D341Med (cell line): ENCODE measurements at regions not wholly inside any gene's neighbourhood (a gene's known extent, or its start where the extent isn't known, plus 50 kb on each side); places are given as distances from the start of the nearest gene placed in this dataset.
A peak's percentile ranks its signal among the peaks of the same experiment; 100 is the strongest.

Experiments used
- DNase-seq: peaks from one replicate; pipeline ENCODE4 v3.0.0; 2012; ENCODE audit warnings: low spot score

DNA sequence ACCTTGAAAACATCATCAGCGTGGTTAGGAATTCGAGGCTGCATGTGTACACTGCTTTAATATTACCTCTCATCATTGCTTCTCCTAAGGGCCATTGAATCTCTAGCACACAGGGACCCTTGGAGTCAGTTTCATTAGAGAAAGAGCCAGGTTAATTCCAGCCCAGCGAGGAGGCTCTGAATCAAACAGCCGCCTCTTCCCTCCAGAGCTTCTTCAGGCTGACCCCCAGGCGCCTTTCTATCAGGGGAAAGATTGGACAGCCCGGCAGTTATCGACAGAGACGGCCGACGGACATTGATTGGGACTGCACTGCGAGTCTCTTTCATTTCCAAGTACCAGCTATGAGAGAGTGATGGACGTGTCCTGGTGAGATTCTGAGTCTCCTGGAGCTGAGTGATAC lies 159.2 kb downstream of the ANKRD60 start:
- DNase-seq, result peak; percentile 5

- DNase-seq, result peak; percentile 10
These were observed 162.7 kb downstream of the ANKRD60 start for GRCh38 chr20:58065508-58066361.

DNA sequence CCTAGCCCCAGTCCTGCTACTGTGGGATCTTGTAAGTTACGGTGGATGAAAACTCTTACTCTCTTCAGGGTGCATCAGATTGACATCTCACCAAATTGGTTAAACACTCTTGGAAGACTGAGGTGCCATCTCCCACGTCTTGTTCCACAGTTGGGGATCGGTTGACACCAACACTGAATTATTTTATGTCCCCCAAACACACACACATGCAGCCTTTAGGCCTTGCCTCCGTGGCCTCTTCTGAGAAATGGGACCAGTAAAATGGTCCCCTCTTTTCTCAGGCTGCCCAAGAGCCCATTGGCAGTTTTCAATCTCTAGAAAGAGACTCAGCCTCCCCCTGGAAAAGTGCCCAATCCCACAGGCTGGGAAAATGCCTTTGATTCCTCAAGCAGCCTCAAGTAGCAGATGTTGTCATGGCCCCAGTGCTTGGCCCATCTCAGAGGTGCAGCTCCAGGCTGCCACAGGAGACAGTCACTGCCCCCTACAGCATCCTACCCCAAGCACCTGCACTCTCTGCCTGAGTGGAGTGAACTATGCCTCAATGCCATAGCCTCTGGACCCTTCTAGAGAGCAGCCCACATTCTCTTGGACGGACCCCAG lies 163.9 kb downstream of the ANKRD60 start:
- DNase-seq, result peak; percentile 8

DNA sequence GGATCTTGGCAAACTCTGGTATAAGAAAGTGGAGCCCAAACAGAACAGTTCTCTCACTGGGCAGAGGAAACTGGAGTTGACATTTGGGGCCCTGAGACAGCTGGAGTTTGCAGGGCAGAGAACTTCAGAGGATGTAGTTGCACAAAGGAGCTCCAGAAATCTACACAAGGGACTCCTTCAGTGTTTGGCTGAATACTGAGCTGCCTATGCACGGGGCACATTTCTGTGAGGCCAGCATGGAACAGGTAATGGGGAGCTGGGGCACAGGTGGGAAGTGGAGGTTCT lies 169.3 kb downstream of the ANKRD60 start:
- DNase-seq, result no peak

- peak; percentile 4 for DNase-seq
These were observed 169.8 kb downstream of the ANKRD60 start for GRCh38 chr20:58058421-58059259.

DNA sequence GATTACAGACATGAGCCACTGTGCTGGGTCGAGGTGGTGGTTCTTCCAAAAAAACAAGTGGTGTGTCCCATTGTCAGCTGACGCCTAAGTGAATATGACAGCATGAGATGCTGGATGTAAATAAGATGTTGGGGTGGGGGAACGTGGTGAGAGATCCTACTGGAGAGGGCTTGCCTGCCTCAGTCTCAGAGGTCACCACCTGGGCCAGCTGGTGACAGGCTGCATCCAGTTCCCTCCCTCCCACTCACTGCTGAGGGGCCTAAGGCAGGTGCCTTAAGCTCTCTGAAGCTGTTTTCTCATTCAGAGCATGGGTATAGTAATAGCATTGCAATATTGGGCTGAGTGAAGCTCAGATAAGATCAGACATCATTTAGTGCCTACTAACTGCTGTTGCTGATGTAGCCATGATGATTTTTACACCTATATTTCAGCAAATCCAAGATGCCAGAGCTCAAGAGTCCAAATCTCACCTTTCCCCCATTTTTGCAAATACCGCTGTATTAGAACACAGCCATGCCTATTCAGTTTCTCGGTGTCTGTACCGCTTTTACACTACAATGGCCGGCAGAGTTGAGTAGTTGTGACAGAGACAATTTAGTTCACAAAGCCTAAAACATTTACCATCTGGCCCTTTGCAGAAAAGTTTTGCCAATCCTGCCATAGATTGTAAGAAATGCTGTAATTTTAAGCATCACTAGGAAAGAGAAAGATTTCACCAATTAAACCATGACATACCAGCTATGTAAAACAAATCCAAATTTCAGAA lies 171.3 kb downstream of the ANKRD60 start:
- peak; percentile 5 for DNase-seq

GRCh38 chr20:58056021-58056591 lies 172.3 kb downstream of the ANKRD60 start:
- DNase-seq, result peak; percentile 4

DNA sequence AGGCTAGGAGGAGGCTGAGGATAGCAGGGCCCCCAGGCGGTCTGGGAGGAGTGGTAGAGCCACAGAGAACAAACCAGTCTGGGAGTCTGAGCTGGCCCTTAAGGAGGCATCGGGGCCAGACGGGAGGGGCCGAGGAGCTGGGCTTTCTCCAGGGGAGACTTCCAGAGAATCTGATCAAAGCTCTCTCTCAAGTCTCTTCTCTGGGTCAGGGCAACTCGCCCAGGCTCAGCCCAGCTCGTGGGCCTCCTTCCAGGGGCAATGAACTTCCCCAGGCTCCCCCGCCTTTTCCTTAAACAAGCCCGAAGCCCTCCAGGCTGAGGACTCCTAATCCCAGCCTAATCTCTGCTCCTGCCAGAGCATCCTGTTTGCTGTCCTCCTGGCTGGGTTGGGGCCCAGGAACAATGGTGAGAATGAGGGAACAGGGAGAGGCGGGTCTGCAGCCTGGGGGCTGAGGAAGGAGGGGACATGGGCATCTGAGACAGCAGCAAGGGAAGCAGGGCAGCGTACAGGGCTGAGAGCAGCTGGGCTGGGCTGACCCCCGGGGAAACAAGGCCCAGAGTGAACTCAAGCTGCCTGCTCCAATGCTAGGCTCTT lies 173.6 kb downstream of the ANKRD60 start:
- peak; percentile 25 for DNase-seq

- DNase-seq, result no peak
These were observed 174.2 kb downstream of the ANKRD60 start for GRCh38 chr20:58054082-58054779.

GRCh38 chr20:58053391-58054055 lies 174.9 kb downstream of the ANKRD60 start:
- DNase-seq, result peak; percentile 13

DNA sequence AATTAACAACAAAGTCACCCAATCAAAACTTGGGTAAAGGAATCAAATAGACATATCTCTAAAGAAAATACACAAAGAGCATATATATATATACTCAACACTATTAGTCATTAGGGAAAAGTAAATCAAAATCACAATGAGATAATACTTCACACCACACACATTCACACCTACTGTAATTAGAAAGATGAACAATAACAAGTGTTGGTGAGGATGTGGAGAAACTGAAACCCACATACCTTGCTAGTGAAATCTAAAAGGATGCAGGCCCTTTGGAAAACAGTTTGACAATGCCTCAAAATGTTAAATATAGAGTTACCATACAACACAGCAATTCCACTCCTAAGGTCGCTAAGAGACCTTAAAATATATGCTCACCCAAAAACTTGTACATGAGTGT lies 177.1 kb downstream of the ANKRD60 start:
- DNase-seq, result no peak

DNA sequence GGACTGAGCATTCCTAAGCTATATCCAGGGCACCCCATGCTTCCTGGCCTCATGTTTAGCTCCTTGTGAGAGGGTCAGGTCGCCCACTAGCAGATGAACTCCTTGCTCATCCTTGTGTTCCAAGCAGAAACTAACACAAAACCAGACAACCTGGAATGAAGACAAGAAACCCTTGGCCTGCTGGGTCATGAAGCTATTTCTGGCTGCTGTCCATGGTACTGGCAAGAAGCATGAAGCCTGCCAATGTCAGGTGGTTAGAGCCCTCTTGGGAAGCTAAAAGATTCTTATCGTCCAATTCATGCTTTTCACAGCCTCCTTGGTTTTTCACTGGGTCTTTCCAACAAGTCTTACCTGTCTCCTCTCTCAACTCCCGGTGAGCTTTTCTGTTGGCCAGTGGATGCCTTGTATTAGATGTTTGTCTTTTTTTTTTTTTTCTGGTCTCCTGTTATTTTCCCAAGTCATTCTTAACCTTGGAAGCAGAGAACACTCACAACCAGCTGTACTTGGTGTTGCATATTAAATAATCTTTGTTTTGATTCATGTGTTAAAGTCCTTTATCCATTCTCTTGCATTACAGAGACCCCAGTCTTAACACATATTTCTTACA lies 180.3 kb downstream of the ANKRD60 start:
- peak; percentile 18 for DNase-seq

GRCh38 chr20:58046311-58046710 lies 182.1 kb downstream of the ANKRD60 start:
- DNase-seq, result peak; percentile 9

DNA sequence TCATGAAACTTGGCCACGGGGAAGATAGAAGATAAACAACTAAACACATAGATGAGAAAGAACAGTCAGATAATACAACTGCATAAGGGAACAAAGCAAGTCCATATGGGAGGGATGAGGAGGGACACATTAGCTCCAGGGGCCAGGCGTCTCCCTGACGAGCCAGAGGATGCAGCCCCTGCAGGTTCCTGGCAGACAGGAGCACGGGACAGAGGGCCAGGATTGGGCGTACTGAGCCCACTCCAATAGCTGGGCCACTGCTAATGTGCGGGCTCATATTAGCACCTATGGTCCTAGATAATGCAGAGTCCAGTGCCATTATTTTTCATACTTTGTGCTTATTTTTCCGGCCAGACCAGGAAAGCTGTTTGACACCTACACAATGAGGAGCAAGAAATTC lies 182.9 kb downstream of the ANKRD60 start:
- DNase-seq, result peak; percentile 19

DNA sequence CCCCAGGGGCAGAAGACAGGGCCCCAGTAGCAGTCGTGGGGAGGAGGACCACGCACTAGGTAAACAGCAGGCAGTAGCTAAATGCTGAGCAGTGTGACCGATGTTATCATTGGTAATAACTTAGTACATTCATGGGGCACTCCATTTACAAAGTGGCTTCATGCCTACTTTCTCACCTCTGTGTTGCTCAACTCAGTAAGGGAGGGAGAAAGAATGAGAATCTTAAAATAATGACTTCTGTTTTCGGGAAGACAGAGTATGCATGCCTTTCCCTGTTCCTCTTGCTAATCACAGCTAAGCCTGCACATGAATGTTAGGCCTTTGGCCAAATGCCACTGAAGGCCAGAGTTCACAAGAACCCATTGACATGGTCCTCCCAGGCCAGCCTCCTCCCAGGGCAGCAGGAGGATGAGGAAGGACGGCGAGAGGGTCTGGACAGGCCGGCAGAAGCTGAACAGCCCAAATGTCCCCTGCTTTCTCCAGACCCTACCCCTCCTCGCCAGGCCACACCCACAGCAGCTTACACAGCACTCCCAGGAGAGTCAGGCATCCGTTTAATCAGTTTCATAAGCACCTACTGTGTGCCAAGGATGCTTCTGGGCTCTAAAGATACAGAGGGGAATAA lies 183.4 kb downstream of the ANKRD60 start:
- peak; percentile 13 for DNase-seq

- DNase-seq, result peak; percentile 13
These were observed 184.2 kb downstream of the ANKRD60 start for GRCh38 chr20:58044286-58044685.

GRCh38 chr20:58043236-58044140 lies 185.0 kb downstream of the ANKRD60 start:
- peak; percentile 15 for DNase-seq

DNA sequence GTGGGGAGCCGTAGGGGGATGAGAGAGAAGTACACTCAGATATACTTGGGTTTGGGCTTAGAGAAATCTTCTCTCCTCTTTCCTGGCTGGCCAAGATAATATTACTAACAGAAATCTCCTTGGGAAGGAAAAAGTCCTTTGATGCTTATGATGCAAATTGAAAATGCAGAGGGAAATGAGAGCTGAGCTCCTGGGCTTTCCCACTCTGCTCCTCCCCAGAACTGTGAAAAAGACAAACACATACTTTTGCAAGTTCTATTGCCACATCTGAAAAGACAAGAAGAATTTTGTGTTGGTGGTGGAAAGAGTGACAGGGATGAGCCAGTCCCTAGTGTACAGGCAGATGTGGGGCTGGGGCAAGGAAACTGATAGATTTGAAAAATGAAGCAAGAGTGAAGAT lies 185.9 kb downstream of the ANKRD60 start:
- DNase-seq, result no peak
